Transverse colon (tissue), 4 donors: ENCODE measurements at regions not wholly inside any gene's neighbourhood (a gene's known extent, or its start where the extent isn't known, plus 50 kb on each side); places are given as distances from the start of the nearest gene placed in this dataset.

ENCODE experiments used
- EP300 ChIP-seq: sonication (generic); formaldehyde crosslinking; IDR thresholded peaks from one replicate; pipeline ENCODE4 v1.6.1; 2017; ENCODE audit warnings: antibody characterized with exemption, low read depth
- POLR2A ChIP-seq: fragments of 450-650 bp; IDR thresholded peaks from one replicate; pipeline ENCODE4 v1.6.1; 2016; ENCODE audit warnings: antibody characterized with exemption, mild to moderate bottlenecking, moderate library complexity
- POLR2AphosphoS5 ChIP-seq, 3 donors: sonication (generic); formaldehyde crosslinking; IDR thresholded peaks; one replicate each; pipeline ENCODE4 v1.6.1; 2016; ENCODE audit warnings: antibody characterized with exemption in 3 of 3
- TF ChIP-seq, protein P1 (sequence below), 5 experiments: fragments of 200-600 bp in 3 of 5; fragments of 450-650 bp in 2 of 5; sonication (generic) in 3 of 5; IDR thresholded peaks; 1 replicate in 2 of 5; 2 replicates in 3 of 5; pipeline ENCODE4 v1.5.1; 2016 to 2017; ENCODE audit warnings: antibody characterized with exemption in 5 of 5, inconsistent platforms in 3 of 5, mild to moderate bottlenecking in 2 of 5, moderate library complexity in 1 of 5

DNA sequence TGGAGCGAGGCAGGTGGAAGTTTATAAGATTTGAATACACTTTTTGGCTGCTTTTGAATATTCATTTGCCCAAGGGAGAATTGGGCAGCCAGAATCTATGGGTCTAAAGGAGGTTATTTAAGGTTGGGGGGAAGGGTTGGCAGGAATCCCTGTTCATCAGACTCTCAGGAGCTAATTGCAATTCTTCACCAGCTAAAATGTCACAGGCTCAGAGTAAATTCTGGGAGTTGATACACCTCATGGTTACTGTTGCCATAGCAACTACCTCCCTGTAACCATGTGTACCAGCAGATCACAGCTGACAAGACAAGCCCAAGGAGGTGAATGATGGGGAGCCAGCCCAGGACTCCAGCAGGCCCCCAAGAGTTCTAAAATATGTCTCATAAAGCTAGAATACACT lies 75.5 kb downstream of the CAMK2N1 start:
- TF ChIP-seq, protein P1, sequence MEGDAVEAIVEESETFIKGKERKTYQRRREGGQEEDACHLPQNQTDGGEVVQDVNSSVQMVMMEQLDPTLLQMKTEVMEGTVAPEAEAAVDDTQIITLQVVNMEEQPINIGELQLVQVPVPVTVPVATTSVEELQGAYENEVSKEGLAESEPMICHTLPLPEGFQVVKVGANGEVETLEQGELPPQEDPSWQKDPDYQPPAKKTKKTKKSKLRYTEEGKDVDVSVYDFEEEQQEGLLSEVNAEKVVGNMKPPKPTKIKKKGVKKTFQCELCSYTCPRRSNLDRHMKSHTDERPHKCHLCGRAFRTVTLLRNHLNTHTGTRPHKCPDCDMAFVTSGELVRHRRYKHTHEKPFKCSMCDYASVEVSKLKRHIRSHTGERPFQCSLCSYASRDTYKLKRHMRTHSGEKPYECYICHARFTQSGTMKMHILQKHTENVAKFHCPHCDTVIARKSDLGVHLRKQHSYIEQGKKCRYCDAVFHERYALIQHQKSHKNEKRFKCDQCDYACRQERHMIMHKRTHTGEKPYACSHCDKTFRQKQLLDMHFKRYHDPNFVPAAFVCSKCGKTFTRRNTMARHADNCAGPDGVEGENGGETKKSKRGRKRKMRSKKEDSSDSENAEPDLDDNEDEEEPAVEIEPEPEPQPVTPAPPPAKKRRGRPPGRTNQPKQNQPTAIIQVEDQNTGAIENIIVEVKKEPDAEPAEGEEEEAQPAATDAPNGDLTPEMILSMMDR (IDR thresholded peaks at IDR 0.05), result no peak
- TF ChIP-seq POLR2A, result no peak
- TF ChIP-seq POLR2AphosphoS5 (IDR thresholded peaks at IDR 0.05), result no peak
- no peak for TF ChIP-seq EP300
